ENCODE measurements at regions not wholly inside any gene's neighbourhood (a gene's known extent, or its start where the extent isn't known, plus 50 kb on each side); places are given as distances from the start of the nearest gene placed in this dataset.
"Not testable (repeated sequence)": the region's sequence is repeated elsewhere in the genome, so short reads cannot be mapped to it uniquely, and the experiment has no call there.

DNA sequence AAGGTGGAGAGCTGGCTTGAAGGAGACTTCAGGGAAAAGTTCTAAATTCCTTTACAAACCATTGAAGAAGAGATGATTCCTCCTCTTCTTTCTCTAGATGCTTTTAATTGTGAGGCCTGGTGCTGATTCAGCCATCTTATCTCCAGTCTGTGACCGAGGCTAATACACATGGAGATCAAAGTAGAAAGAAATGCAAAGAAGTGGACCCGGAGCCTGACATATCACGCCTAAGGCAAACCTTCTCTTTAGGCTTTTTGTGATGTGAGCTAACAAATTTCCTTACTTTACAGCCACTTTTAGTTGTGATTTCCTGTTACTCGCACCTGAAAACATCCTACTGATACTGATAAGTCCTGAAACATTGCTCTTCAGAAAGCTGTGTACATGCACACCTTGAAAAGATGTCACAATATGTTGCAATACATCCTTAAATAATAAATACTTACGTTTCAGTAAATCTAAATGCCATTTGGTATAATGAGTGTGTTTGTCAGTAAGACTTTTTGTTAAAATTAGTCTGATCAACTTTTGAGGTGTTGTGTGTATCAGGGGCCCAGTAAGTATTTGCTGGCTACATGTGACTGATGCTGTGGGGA is 192.4 kb downstream of the BAMBI start:
- no peak for DNase-seq

DNA sequence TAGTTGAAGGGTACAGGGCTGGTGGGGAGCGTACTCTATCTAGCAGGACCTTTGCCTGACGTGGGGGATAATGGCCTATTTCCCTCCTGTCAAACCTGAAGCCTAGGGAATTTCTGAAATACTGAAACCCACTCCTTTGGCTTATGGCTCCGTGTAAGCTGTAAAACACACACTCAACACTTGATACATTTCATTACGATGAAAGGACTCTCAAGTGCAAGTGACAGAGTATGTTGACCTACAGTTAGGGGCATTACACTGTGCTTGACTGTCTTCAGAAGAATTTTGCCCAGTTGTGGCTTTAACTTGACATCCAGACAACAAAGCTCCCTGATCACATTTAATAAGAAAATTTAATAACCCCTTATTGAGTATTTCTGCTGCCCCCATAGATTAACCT is 194.3 kb downstream of the BAMBI start:
- DNase-seq = no peak

DNA sequence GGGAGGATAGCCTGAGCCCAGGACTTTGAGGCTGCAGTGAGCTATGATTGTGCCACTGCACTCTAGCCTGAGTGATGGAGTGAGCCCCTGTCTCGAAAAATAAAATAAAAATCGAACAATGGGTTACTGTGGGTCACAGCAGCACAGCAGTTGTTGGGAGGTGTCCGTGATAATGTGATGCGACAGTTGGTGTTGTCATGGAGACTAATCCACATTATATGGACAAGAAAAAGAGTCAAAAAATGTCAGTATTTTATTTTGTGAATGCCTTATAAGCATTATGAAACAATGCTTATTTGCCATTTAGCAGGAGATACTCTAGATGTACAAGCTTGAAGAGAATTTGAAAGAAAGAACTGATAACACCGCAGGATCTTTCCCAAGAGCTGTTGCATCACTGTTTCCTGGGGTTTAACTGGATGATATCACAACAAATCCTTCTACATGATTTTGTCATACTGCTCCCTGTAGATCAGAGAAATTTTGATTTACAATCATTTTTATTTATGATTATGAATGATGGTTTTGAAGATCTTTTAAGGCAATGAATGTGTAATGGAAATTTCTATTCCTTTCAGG is 195.4 kb downstream of the BAMBI start:
- no peak for DNase-seq

DNA sequence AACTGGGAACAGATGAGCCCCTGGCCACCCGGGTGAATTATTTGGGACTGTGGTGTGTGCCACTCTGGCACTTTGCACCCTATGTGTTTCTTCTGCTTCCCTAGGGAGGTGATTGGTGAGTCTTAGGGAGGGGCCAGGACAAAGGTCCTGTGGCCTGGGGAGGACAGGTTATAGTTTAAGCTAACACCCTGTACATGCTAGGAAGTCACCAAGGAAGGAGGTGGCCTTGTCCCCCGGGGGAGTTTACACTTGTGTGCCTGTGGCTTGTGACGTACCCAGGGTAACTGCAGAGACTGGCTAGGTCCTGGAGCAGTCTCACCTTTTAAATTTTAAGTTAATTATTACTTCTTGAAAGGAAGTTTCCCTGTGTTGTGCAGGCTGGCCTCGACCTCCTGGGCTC is 196.2 kb downstream of the BAMBI start:
- DNase-seq = no peak

DNA sequence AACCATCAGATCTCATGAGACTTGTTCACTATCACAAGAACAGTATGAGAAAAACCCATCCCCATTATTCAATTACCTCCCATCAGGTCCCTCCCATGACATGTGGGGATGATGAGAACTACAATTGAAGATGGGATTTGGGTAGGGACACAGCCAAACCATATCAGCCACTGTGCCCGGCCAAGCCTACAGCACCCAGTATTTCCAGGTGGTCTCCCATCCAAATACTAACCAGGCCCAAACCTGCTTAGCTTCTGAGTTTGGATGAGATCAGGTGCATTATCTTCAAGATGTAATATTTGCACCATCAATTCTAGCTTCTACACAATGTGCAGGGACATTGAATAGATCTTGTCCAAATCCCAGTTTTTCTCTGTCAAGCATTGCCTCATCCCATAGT is 196.9 kb downstream of the BAMBI start:
- no peak for DNase-seq

DNA sequence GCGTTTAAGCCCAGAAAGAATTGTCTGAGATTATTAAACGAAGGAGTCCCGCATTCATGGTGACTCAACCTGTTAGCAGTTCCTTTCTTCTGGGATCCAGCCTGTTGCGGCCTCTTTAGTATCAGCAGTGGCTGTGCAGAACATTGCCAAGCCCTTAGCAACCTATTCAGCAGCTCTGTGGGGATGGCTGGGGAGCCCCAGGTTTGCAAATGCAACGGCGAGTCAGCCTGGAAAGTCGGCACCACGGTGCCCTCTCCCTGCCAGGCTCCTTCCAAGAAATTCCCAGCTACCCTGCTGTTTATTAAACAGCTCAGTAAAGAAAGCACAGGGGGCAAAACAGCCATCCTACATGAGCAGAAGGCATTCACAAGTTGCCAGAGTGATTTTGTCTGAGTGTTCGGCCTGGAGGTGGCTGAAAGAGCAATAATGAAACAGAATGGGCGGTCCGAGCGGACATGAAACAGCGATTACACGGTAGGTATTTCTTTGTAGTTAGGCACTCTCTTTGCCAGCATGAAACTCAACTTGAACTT is 198.3 kb downstream of the BAMBI start:
- DNase-seq = no peak

DNA sequence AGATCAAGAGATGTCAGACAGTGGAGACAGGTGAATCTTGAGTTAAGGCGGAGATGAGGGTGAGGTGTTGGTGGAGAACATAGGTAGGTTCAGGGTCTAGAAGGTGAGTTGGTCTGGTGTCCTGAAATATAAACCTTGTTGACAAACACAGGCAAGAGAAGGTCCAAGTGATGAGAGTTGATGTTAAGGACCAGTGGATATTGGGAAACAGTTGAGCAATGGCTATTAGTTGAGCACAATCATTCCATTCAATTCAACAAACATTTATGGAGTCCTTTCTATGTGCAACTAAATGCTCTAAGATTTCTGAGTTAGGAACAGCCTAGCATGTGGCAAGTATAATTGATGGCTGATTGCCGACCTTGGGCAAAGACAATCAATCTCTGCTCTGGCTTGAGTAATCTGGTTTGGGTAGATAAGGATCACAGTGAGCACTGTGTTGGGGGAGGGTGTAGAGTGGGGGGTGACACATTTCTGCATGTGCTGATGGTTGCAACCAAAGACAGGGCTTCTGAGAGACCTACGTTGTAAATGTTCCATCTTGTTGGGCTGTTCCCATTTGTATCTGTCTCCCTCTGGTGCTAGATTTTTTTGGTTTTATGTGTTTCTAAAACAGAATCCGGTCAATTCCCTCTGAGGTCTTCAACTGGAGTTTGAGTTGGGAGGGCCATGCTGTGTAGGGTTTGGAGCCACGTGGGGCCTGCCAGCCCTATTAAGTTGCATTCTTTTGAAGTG is 201.1 kb downstream of the BAMBI start:
- no peak for DNase-seq

DNA sequence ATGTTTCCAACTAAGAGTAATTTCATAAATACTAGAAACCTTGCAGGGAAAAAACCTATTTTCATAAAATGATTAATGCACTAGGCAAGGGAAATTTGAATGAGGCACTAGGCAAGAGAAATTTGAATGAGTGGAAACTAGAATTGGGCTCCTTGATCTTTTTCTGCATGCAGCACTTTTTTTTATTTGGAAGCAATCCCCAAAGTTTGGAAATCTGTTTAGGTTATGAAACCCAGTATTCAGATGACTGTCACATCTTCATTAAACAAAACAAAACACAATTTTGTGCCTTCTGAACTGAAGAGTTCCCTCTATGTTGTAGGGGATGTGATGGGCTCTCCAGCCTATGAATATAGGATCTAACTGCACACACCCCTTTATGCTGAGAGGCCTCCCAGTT is 201.9 kb downstream of the BAMBI start:
- DNase-seq = no peak

DNA sequence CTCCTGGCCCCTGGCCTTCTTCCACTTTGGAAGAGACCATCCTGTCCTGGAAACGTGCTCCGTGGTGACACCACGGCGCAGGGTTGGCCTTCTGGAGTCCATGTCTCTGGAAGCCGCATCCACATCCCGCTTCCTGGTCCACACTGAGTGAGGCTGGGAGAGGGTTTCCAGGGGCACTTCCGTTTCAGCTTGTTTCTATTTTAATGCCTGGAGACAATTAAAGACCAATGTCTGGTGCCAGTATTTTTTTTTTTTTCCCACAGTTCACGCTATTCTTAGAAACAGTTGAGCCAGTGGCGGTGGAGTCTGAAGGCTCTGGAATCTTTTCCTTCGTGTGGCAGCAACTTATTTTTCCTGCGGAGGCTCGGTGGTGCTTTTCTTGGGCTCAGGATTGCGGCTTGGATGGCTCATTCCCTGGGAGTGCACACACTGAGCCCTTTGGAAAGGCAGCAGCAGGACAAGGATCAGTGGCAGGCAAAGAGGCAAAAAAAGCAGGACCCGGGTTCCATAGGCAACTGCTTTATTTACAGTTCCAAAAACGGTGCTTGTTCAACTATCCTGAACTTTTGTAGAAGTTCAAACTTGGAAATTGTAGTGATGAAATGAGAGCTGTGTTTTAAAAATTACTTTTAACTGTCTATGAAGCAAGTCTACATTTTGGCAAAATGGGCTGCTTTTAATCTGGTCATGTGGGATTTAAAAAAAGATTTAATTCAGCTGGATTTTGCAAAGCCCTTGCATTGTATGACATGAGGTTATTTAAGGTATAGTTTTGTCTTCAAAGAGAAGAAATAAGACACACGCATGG is 202.8 kb downstream of the BAMBI start:
- no peak for DNase-seq

DNA sequence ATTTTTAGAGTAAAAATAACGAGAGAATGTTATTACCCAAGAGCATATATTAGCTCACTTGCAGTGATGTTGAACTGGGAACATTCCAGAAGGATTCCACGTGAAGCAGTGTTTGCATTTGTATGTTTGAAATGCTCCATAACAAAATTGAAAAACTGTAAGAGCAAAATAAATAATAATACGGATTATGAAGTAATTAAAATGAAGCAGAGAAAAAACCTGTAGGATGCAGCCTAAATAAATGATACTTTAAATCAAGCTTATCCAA is 203.3 kb downstream of the BAMBI start:
- DNase-seq = no peak

DNA sequence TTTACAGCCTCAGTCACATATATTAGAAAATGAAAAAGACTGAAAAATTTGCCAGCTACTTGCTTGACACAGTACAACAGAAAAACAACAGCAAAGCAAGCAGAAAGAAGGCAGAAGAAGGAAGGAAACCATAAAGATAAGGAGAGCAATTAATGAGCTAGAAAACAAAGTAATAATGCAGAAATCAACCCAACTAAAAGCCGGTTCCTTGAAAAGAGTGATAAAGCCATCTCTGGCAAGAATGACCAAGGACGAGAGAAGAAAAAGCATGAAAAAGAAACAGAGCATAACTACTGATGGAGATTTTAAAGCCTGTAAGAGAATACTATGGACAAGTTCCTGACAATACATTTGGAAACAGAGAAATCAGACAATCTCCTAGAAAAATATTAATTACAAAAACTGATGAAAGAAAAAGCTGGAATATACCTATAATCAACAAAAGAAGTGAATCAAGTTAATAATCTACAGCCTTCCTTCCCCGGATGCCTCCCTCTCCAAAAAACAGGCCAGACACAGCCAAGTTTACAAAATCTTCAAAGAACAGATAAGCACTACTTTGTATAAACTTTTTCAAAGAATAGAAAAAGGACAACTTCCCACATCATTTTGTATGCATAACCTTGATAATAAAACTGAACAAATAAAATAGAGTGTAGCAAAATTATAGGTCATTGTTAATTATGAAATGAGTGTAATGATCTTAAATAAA is 204.0 kb downstream of the BAMBI start:
- no peak for DNase-seq

DNA sequence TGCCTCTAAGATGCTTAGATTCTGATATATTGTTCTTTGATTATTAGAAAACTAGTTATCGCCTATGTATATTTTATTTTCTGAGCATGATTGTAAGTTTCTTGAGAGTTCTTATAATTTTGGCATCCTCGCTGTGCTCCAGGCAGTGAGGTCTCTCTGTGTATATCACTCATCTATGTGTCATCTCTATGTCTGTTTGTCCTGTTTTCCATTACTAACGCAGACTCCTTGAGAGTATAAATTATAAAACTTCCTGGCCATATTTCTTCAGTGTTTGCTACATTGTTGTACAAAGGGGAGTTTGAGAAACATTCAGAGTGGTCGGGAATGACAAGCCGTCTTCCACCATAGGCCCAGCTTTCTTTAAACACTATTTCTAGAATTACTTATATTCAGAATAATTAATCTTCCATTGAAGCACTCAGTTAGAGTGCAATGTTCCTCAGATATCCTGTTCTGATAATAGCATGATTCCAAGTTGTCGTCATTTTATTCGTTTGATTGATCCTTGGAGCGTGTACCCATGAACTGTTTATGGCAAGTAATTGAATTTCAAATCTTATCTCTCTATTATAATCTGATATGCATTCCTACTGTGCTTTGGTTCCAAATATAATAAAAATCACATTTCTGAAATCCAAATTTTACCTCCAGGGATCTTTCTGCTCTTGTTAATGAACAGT is 206.6 kb downstream of the BAMBI start:
- no peak for DNase-seq

DNA sequence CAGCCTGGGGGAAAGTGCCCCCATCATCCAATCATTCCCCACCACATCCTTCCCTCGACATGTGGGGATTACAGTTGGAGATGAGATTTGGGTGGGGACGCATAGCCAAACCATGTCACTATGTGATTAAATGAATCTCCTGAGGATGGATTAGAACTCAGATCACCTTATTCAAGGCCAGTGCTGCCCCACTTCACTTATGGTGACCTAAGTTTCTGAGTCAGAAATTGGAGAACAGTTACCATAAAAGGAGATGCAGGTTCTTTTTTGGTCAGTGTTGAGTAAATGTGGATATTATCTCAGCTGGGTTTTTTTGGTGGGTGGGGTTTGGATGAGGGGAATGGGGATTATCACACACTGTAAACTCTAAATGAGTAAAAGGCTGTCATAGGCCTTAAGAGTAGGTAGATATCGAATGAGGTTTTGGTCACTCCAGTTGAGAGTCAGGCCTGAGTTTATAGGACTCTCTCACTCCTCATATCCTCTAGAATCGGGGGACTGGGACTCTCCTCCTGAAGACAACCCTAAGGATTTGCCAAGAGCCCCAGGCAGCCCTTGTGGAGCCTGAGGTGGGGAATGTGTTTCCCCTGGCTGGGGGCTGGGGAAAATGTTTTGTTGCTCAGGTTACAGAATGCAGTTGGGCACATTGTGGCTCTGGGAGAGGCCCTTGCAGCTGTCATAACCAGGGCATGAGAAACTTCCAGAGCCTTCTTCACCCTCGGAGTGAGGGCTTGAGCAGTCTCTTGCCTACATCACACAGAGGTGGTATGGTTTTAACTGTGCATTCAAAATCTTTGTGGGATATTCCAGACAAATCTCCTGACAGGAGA is 213.0 kb downstream of the BAMBI start:
- no peak for DNase-seq

DNA sequence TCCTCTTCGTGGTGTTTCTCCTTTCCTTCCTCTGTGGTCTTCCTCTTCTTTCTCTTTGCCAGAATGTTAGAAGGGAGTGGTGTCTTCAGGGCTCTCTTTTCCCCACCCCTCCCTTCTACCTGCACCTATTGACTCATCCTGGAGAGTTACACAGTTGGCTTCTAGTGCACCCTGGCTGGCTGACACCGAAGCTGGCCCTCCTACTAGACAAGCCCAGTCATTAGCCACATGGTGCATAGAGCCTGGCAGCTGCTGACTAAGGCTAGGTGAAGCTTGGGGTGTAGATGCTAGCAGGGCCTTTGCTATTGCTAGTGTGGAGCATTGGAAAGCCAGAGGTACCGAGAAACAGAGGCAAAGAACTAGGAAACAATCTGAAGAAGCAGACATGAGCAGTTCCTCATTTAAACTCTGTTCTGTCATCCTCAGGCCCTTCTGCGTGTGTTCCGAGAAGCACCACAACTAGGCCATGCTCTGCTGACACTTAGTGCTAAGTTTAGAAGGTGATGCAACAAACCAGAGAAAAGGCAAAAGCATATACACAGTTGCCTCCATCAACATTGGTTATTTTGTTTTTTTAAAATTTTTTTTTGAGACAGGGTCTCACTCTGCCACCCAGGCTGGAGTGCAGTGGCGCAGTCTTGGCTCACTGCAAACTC is 213.9 kb downstream of the BAMBI start:
- DNase-seq = peak; percentile 33

DNA sequence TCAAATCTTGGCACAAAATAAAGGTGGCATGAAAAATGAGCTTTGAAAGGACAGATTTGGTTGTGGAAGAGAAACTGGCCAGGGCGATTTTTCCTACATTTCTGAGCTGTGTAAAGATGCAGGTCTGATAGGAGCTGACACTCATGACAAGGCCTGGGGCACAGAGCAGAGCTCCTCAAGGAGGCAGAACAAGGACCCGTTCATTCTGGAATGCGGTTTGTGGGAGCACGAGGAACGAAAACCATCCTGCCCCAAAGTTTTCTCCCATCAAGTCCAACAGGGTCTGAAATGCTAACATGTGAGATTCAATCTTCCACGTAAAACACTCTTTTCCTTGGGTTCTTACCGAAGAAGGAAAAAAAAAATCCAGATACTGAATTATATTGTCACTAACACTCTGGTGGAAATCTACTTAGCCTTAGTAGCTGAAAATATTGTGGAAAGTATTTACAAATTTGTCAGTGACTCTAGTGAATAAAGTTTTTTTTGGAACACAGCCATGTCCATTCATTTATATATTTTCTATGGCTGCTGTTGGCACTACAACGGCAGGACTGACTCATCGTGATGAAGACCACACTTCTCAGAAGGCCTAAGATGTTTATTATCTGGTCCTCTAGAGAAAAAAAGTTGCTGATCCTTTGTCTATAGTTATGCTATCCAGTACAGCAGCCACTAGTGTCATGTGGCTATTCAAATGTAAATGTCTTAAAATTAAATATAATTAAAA is 215.7 kb downstream of the BAMBI start:
- no peak for DNase-seq

DNA sequence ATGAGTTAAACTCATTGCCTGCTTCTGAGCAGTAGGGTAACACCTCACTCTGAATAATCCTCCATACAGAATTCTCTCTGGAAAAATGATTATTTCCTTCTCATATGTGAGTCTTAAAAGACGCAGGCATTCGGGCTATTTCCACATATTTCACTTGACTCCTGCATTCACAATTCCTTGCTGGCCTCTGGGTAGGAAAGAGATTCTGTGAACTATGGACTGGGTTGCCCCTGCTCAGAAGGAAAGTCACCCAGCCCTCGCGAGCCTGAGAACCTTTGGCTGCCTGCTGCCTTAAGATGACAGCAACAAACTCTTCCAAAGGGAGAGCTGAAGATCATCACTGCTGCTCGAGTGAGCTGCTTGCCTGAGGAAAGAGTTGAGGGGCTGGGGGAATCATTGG is 216.8 kb downstream of the BAMBI start:
- no peak for DNase-seq

DNA sequence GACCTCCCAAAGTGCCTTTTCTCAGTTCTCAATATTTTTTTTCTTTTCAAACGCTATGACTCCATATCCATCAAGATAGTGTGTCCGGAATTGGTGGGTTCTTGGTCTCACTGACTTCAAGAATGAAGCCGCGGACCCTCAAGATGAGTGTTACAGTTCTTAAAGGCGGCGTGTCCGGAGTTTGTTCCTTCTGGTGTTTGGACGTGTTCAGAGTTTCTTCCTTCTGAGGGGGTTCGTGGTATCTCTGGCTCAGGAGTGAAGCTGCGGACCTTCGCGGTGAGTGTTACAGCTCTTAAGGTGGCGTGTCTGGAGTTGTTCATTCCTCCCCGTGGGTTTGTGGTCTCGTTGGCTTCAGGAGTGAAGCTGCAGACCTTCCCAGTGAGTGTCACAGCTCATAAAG is 218.3 kb downstream of the BAMBI start:
- not testable (repeated sequence) for DNase-seq

DNA sequence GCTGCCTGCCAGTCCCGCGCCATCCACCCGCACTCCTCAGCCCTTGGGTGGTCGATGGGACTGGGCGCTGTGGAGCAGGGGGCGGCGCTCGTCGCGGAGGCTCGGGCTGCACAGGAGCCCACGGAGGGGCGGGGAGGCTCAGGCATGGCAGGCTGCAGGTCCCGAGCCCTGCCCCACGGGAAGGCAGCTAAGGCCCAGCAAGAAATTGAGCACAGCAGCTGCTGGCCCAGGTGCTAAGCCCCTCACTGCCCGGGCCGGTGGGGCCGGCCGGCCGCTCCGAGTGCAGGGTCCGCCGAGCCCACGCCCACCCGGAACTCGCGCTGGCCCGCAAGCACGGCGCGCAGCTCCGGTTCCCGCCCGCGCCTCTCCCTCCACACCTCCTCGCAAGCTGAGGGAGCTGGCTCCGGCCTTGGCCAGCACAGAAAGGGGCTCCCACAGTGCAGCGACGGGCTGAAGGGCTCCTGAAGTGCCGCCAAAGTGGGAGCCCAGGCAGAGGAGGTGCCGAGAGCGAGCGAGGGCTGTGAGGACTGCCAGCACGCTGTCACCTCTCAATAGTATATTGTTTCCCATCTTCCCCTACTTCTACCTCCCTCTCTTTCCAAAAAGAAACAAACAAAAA is 219.6 kb downstream of the BAMBI start:
- DNase-seq = not testable (repeated sequence)

DNA sequence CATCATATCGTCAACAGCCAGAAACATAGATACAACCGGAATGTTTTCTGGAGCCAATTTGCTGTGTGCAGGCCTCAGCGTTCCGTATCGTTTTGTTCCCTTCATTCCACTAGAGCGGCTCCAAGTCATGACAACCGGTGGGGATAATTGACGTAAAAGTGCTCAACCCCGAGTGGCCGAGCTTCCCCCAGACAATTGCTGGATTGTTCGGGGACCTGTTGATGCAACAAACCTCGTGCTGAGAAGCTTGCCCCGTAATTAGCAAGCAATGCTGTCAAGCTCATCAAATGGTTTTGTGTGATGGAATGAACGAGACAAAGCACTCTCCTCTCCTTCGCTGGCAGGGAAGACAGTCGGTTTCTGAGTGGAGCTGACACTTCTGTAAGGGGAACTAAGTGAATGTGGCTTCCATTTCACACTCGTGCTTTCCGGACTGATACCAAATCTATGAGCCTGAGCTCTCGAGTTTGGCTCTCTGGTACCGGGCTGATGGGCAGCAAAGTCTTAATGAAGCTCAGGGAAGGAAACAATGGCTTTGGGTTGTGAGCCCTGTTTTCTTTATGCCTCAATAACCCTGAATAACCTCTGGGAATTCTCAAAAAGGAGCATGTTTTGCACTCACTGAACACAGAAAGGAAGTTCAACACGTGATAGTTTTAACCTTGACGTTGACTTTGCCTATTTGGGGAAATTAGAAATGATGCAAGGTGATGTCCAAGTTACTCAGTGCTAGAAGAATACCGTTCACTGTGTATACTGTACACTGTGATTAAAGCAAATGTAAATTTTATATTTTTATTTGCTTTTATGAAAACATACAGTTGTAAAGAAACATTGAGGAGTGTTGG is 220.5 kb downstream of the BAMBI start:
- no peak for DNase-seq
